GM12878 (cell line): ENCODE measurements at regions not wholly inside any gene's neighbourhood (a gene's known extent, or its start where the extent isn't known, plus 50 kb on each side); places are given as distances from the start of the nearest gene placed in this dataset.

ENCODE experiments used
- MLLT1 ChIP-seq: fragments of 450-650 bp; IDR thresholded peaks from 2 replicates; pipeline ENCODE4 v1.6.1; 2016; ENCODE audit warnings: mild to moderate bottlenecking
- NBN ChIP-seq: fragments of 450-650 bp; IDR thresholded peaks from 2 replicates; pipeline ENCODE4 v1.6.1; 2016
- ZZZ3 ChIP-seq: IDR thresholded peaks from 2 replicates; pipeline ENCODE4 v1.6.1; 2011; ENCODE audit warnings: low read depth; ENCODE audit not compliant: control insufficient read depth, insufficient read length
- TF ChIP-seq, protein P1 (sequence below): fragments of 450-650 bp; IDR thresholded peaks from 2 replicates; pipeline ENCODE4 v1.6.1; 2016; ENCODE audit warnings: mild to moderate bottlenecking, moderate library complexity, borderline replicate concordance
- TF ChIP-seq, protein P2 (sequence below): fragments of 450-650 bp; formaldehyde crosslinking; IDR thresholded peaks from 2 replicates; pipeline ENCODE4 v1.4.0; 2022; ENCODE audit warnings: mild to moderate bottlenecking, moderate library complexity

DNA sequence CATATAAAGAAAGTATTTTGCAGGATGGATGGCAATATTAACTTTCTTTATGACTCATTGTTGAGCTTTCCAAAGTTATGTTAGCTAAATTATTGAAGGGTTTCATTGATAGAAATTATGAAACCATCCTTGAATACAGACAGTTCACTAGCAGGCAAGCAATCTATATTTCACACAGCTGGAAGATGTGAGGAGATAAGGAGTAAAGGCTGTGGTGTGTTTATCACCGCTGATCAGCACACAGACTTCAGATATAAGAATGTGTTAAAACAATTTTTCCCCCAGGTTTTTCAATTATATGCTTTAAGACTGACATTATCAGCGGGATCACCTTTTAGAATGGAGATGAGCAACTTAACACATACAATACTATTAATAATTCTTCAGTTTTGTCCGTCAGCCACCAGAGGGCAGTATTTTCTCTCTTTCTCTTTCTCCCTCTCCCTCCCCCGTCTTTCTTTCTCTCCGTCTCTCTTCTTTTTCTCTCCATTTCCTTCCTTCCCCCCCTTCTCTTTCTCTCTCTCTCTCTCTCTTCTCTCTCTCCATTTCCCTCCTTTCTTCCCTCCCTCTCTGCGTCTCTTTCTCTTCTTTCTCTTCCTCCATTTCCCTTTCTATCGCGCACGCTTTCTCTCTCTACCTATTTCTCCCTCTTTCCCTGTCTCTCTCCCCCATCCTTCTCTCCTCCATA is 62.9 kb upstream of the FAM171A1 start (continued):
- TF ChIP-seq, protein P1, sequence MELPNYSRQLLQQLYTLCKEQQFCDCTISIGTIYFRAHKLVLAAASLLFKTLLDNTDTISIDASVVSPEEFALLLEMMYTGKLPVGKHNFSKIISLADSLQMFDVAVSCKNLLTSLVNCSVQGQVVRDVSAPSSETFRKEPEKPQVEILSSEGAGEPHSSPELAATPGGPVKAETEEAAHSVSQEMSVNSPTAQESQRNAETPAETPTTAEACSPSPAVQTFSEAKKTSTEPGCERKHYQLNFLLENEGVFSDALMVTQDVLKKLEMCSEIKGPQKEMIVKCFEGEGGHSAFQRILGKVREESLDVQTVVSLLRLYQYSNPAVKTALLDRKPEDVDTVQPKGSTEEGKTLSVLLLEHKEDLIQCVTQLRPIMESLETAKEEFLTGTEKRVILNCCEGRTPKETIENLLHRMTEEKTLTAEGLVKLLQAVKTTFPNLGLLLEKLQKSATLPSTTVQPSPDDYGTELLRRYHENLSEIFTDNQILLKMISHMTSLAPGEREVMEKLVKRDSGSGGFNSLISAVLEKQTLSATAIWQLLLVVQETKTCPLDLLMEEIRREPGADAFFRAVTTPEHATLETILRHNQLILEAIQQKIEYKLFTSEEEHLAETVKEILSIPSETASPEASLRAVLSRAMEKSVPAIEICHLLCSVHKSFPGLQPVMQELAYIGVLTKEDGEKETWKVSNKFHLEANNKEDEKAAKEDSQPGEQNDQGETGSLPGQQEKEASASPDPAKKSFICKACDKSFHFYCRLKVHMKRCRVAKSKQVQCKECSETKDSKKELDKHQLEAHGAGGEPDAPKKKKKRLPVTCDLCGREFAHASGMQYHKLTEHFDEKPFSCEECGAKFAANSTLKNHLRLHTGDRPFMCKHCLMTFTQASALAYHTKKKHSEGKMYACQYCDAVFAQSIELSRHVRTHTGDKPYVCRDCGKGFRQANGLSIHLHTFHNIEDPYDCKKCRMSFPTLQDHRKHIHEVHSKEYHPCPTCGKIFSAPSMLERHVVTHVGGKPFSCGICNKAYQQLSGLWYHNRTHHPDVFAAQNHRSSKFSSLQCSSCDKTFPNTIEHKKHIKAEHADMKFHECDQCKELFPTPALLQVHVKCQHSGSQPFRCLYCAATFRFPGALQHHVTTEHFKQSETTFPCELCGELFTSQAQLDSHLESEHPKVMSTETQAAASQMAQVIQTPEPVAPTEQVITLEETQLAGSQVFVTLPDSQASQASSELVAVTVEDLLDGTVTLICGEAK, result no peak
- TF ChIP-seq MLLT1 (peak; percentile 35; the same call in 1 of the 2 replicates), ZZZ3 (no peak), NBN (peak; percentile 49; the same call in 1 of the 2 replicates)
- TF ChIP-seq, protein P2, sequence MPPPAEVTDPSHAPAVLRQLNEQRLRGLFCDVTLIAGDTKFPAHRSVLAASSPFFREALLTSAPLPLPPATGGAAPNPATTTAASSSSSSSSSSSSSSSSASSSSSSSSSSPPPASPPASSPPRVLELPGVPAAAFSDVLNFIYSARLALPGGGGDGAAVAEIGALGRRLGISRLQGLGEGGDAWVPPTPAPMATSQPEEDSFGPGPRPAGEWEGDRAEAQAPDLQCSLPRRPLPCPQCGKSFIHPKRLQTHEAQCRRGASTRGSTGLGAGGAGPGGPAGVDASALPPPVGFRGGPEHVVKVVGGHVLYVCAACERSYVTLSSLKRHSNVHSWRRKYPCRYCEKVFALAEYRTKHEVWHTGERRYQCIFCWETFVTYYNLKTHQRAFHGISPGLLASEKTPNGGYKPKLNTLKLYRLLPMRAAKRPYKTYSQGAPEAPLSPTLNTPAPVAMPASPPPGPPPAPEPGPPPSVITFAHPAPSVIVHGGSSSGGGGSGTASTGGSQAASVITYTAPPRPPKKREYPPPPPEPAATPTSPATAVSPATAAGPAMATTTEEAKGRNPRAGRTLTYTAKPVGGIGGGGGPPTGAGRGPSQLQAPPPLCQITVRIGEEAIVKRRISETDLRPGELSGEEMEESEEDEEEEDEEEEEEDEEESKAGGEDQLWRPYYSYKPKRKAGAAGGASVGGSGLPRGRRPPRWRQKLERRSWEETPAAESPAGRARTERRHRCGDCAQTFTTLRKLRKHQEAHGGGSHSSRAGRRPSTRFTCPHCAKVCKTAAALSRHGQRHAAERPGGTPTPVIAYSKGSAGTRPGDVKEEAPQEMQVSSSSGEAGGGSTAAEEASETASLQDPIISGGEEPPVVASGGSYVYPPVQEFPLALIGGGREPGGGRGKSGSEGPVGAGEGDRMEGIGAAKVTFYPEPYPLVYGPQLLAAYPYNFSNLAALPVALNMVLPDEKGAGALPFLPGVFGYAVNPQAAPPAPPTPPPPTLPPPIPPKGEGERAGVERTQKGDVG (CRISPR knock-in tag), result no peak
